ENCODE measurements at regions not wholly inside any gene's neighbourhood (a gene's known extent, or its start where the extent isn't known, plus 50 kb on each side); places are given as distances from the start of the nearest gene placed in this dataset.

- no peak for DNase-seq (ENCODE audit: low read depth, low spot score)
These were observed 99.1 kb upstream of the ITGA6 start for GRCh38 chr2:172328103-172328841.

- no peak for DNase-seq (ENCODE audit: low read depth, low spot score)
These were observed 98.0 kb upstream of the ITGA6 start for GRCh38 chr2:172329416-172329773.

- no peak for DNase-seq (ENCODE audit: low read depth, low spot score)
These were observed 97.4 kb upstream of the ITGA6 start for GRCh38 chr2:172329774-172330671.

GRCh38 chr2:172332507-172332906 is 94.9 kb upstream of the ITGA6 start:
- DNase-seq (ENCODE audit: low read depth, low spot score): no peak

- no peak for DNase-seq (ENCODE audit: low read depth, low spot score)
These were observed 94.0 kb upstream of the ITGA6 start for GRCh38 chr2:172333235-172333977.

GRCh38 chr2:172333978-172334330 is 93.4 kb upstream of the ITGA6 start:
- no peak for DNase-seq (ENCODE audit: low read depth, low spot score)

- no peak for DNase-seq (ENCODE audit: low read depth, low spot score)
These were observed 92.4 kb upstream of the ITGA6 start for GRCh38 chr2:172334988-172335387.

- DNase-seq (ENCODE audit: low read depth, low spot score): no peak
These were observed 91.7 kb upstream of the ITGA6 start for GRCh38 chr2:172335736-172336135.

GRCh38 chr2:172336681-172337080 is 90.7 kb upstream of the ITGA6 start:
- no peak for DNase-seq (ENCODE audit: low read depth, low spot score)

- DNase-seq (ENCODE audit: low read depth, low spot score): no peak
These were observed 87.9 kb upstream of the ITGA6 start for GRCh38 chr2:172339371-172340010.

- no peak for DNase-seq (ENCODE audit: low read depth, low spot score)
These were observed 87.0 kb upstream of the ITGA6 start for GRCh38 chr2:172340394-172340793.

GRCh38 chr2:172342078-172342477 is 85.3 kb upstream of the ITGA6 start:
- no peak for DNase-seq (ENCODE audit: low read depth, low spot score)

- no peak for DNase-seq (ENCODE audit: low read depth, low spot score)
These were observed 84.8 kb upstream of the ITGA6 start for GRCh38 chr2:172342611-172343010.

- no peak for DNase-seq (ENCODE audit: low read depth, low spot score)
These were observed 83.2 kb upstream of the ITGA6 start for GRCh38 chr2:172344159-172344558.

GRCh38 chr2:172345956-172346555 is 81.3 kb upstream of the ITGA6 start:
- no peak for DNase-seq (ENCODE audit: low read depth, low spot score)

GRCh38 chr2:172348555-172349288 is 78.7 kb upstream of the ITGA6 start:
- DNase-seq (ENCODE audit: low read depth, low spot score): no peak

GRCh38 chr2:172350839-172351479 is 76.4 kb upstream of the ITGA6 start:
- no peak for DNase-seq (ENCODE audit: low read depth, low spot score)

- no peak for DNase-seq (ENCODE audit: low read depth, low spot score)
These were observed 75.8 kb upstream of the ITGA6 start for GRCh38 chr2:172351586-172351985.

- no peak for DNase-seq (ENCODE audit: low read depth, low spot score)
These were observed 73.0 kb upstream of the ITGA6 start for GRCh38 chr2:172354347-172354746.

- no peak for DNase-seq (ENCODE audit: low read depth, low spot score)
These were observed 69.9 kb upstream of the ITGA6 start for GRCh38 chr2:172357442-172357841.
